Esophagus muscularis mucosa (tissue), 4 donors: ENCODE measurements at regions not wholly inside any gene's neighbourhood (a gene's known extent, or its start where the extent isn't known, plus 50 kb on each side); places are given as distances from the start of the nearest gene placed in this dataset.

Experiments
- EP300 ChIP-seq: sonication (generic); formaldehyde crosslinking; IDR thresholded peaks from one replicate; pipeline ENCODE4 v1.6.1; 2017; ENCODE audit warnings: antibody characterized with exemption
- POLR2AphosphoS5 ChIP-seq, 2 donors: sonication (generic); formaldehyde crosslinking; IDR thresholded peaks; one replicate each; pipeline ENCODE4 v1.6.1; 2017; ENCODE audit warnings: antibody characterized with exemption in 2 of 2
- TF ChIP-seq, protein P1 (sequence below), 3 experiments: fragments of 200-600 bp in 2 of 3; fragments of 450-650 bp in 1 of 3; sonication (generic) in 2 of 3; IDR thresholded peaks; one replicate each; pipeline ENCODE4 v1.5.1; 2017 to 2019; ENCODE audit warnings: antibody characterized with exemption in 3 of 3, mild to moderate bottlenecking in 2 of 3, moderate library complexity in 1 of 3

DNA sequence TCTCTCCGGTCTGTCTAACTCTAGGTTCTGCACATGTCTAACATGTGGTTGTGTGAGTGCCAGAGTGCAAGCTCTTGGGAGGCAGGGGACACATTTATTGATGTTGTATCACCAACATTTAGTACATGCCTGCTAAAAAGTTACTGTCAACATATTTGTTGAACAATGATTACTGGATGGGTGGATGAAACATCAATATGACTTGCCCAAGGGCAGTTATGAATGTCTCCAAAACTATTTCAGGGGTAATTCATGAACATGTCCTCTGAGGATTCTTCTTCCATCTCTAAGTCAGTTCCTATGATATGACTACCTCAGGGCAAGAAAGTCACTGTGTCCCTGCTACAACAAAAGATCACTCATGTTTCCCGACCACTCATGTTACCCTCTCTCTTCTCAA lies 91.3 kb upstream of the STEAP1B start:
- TF ChIP-seq, protein P1, sequence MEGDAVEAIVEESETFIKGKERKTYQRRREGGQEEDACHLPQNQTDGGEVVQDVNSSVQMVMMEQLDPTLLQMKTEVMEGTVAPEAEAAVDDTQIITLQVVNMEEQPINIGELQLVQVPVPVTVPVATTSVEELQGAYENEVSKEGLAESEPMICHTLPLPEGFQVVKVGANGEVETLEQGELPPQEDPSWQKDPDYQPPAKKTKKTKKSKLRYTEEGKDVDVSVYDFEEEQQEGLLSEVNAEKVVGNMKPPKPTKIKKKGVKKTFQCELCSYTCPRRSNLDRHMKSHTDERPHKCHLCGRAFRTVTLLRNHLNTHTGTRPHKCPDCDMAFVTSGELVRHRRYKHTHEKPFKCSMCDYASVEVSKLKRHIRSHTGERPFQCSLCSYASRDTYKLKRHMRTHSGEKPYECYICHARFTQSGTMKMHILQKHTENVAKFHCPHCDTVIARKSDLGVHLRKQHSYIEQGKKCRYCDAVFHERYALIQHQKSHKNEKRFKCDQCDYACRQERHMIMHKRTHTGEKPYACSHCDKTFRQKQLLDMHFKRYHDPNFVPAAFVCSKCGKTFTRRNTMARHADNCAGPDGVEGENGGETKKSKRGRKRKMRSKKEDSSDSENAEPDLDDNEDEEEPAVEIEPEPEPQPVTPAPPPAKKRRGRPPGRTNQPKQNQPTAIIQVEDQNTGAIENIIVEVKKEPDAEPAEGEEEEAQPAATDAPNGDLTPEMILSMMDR (IDR thresholded peaks at IDR 0.05): no peak
- TF ChIP-seq EP300 (no peak), POLR2AphosphoS5 (IDR thresholded peaks at IDR 0.05) (no peak)
